Keratinocyte (primary cell): ENCODE measurements at regions not wholly inside any gene's neighbourhood (a gene's known extent, or its start where the extent isn't known, plus 50 kb on each side); places are given as distances from the start of the nearest gene placed in this dataset.

Experiments used
- DNase-seq: peaks from one replicate; pipeline ENCODE4 v3.0.0-alpha.2; 2011; ENCODE audit warnings: low read depth, missing footprints, low spot score
- FAIRE-seq: peaks from 2 replicates; lab custom pipeline; 2011; peaks lifted over from hg19 to GRCh38; lab: Jason Lieb, UNC
- H2AFZ ChIP-seq: 2 replicates; pipeline ENCODE4 v1.6.0; 2012; ENCODE audit warnings: low read length, control low read depth, inconsistent platforms; ENCODE audit not compliant: control insufficient read depth
- H3K27ac ChIP-seq: 2 replicates; pipeline ENCODE4 v1.5.1; 2011; ENCODE audit warnings: low read length; ENCODE audit not compliant: control insufficient read depth, insufficient read depth
- H3K27me3 ChIP-seq: 3 replicates; pipeline ENCODE4 v1.6.0; 2011; ENCODE audit warnings: low read length; ENCODE audit not compliant: control insufficient read depth, insufficient read depth; ENCODE audit errors: extremely low read depth
- H3K36me3 ChIP-seq, 2 experiments: 2 replicates in 1 of 2; 3 replicates in 1 of 2; pipeline ENCODE4 v1.5.1; 2011; ENCODE audit warnings: low read length in 2 of 2, mild to moderate bottlenecking in 1 of 2; ENCODE audit not compliant: control insufficient read depth in 2 of 2, insufficient read depth in 2 of 2; ENCODE audit errors: extremely low read depth in 1 of 2
- H3K4me1 ChIP-seq: 3 replicates; pipeline ENCODE4 v1.5.1; 2011; ENCODE audit warnings: low read length; ENCODE audit not compliant: control insufficient read depth, insufficient read depth; ENCODE audit errors: extremely low read depth
- H3K4me2 ChIP-seq: 3 replicates; pipeline ENCODE4 v1.6.0; 2011; ENCODE audit warnings: low read depth, low read length; ENCODE audit not compliant: control insufficient read depth, insufficient read depth; ENCODE audit errors: extremely low read depth
- H3K4me3 ChIP-seq, 3 experiments: fragments of 200-600 bp in 1 of 3; sonication (generic) in 1 of 3; 2 replicates in 2 of 3; 3 replicates in 1 of 3; pipeline ENCODE4 v1.5.1; 2011 to 2016; ENCODE audit warnings: low read length in 3 of 3, mild to moderate bottlenecking in 3 of 3, control low read depth in 2 of 3, inconsistent platforms in 1 of 3, low read depth in 1 of 3, mixed read lengths in 1 of 3, mixed run types in 1 of 3, moderate library complexity in 1 of 3; ENCODE audit not compliant: control insufficient read depth in 2 of 3, insufficient read depth in 2 of 3; ENCODE audit errors: extremely low read depth in 1 of 3
- H3K79me2 ChIP-seq: 2 replicates; pipeline ENCODE4 v1.6.0; 2012; ENCODE audit warnings: low read length; ENCODE audit not compliant: control insufficient read depth, insufficient read depth
- H3K9ac ChIP-seq: 3 replicates; pipeline ENCODE4 v1.6.0; 2011; ENCODE audit warnings: low read length; ENCODE audit not compliant: control insufficient read depth, insufficient read depth; ENCODE audit errors: extremely low read depth
- H3K9me1 ChIP-seq: 3 replicates; pipeline ENCODE4 v1.6.0; 2011; ENCODE audit warnings: low read length; ENCODE audit not compliant: control insufficient read depth, insufficient read depth; ENCODE audit errors: extremely low read depth
- H3K9me3 ChIP-seq: 2 replicates; pipeline ENCODE4 v1.5.1; 2012; ENCODE audit warnings: low read depth, low read length; ENCODE audit not compliant: control insufficient read depth
- H4K20me1 ChIP-seq: 3 replicates; pipeline ENCODE4 v1.6.0; 2011; ENCODE audit warnings: low read length; ENCODE audit not compliant: control insufficient read depth, insufficient read depth; ENCODE audit errors: extremely low read depth
- EZH2 ChIP-seq: IDR thresholded peaks from one replicate; pipeline ENCODE4 v1.6.1; 2012; ENCODE audit warnings: inconsistent platforms, mild to moderate bottlenecking, low read length, moderate library complexity
- dilution Hi-C: fragments of 300-500 bp; cut with MboI; formaldehyde crosslinking; loops from one replicate; pipeline ENCODE4 v1.7.0; 2020; ENCODE audit warnings: low sequenced_read_pairs; ENCODE audit not compliant: extremely low pct_ligation_motif_present
- TF ChIP-seq, protein P1 (sequence below), 3 experiments: IDR thresholded peaks in 1 of 3; conservative IDR thresholded peaks in 1 of 3; optimal IDR thresholded peaks in 1 of 3; 2 replicates in 2 of 3; 3 replicates in 1 of 3; pipeline versions ENCODE3 to v1.5.1; 2011; ENCODE audit warnings: low read length in 3 of 3, mild to moderate bottlenecking in 3 of 3, moderate library complexity in 2 of 3, control low read depth in 1 of 3, inconsistent platforms in 1 of 3; ENCODE audit not compliant: insufficient read depth in 2 of 3; ENCODE audit errors: extremely low read depth in 1 of 3

DNA sequence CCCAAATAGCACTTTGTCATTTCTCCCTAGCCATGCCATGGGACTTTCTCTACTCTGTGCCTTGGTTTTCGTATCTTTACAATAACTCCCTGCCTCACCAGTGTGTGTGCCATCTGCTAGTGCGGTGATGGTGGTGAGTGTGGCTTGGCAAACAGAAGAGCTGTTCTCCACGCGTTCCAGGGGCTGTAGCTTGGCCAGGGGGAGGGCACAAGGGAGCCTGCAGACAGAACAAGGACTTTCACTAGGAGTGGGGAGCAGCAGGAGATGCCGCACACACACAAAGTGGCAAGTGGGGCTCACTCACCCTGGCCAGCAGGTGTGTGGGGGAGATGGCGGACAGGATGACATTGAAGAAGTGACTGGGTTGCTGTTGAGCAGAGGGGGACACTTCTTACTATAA is 196.9 kb downstream of the HAUS1 start:
- dilution Hi-C loops: no loop called here
- no peaks in the 10 kb centered on the region for H3K4me1 ChIP-seq
- no peaks in the 10 kb centered on the region for H3K9me3 ChIP-seq
- H3K27ac ChIP-seq: no peak overlapping the region
- TF ChIP-seq EZH2: no peak
- TF ChIP-seq, protein P1, sequence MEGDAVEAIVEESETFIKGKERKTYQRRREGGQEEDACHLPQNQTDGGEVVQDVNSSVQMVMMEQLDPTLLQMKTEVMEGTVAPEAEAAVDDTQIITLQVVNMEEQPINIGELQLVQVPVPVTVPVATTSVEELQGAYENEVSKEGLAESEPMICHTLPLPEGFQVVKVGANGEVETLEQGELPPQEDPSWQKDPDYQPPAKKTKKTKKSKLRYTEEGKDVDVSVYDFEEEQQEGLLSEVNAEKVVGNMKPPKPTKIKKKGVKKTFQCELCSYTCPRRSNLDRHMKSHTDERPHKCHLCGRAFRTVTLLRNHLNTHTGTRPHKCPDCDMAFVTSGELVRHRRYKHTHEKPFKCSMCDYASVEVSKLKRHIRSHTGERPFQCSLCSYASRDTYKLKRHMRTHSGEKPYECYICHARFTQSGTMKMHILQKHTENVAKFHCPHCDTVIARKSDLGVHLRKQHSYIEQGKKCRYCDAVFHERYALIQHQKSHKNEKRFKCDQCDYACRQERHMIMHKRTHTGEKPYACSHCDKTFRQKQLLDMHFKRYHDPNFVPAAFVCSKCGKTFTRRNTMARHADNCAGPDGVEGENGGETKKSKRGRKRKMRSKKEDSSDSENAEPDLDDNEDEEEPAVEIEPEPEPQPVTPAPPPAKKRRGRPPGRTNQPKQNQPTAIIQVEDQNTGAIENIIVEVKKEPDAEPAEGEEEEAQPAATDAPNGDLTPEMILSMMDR (optimal IDR thresholded peaks at IDR 0.05 in 1 of 3, IDR thresholded peaks at IDR 0.05 in 1 of 3, conservative IDR thresholded peaks at IDR 0.05 in 1 of 3; ENCODE audit: extremely low read depth in 1 of 3, insufficient read depth in 2 of 3, low read length in 3 of 3): no peak
- H3K36me3 ChIP-seq: no peaks in the 10 kb centered on the region
- FAIRE-seq (no peak), DNase-seq (no peak)
- H3K27me3 ChIP-seq: no peaks in the 10 kb centered on the region
- no peak overlapping the region for H3K4me2 ChIP-seq
- no peaks in the 10 kb centered on the region for H3K79me2 ChIP-seq
- no peaks in the 10 kb centered on the region for H4K20me1 ChIP-seq
- no peak overlapping the region for H3K4me3 ChIP-seq
- H3K9me1 ChIP-seq: no peaks in the 10 kb centered on the region
- no peak overlapping the region for H2AFZ ChIP-seq
- no peak overlapping the region for H3K9ac ChIP-seq

DNA sequence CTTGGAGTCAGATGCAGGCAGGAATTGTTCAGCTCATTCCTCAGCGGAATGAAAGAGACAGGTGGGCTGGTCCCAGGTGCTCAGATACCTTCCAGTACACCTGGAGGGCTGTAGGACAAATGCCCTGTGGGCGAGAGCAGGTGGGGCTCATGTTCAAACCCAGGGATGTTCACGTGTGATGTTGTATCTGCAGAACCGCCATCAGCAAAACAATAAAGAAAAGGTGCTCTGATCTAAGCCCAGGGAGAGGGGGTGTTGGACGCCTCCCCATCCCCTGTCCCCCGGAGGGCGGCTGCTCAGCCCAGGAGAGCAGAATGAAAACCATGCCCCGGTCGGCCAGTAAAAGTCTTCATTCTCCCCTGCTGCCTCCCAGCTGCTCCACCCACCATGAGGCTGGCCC is 197.4 kb downstream of the HAUS1 start:
- Histone ChIP-seq H3K9me3 (no peaks in the 10 kb centered on the region), H3K4me2 (no peak overlapping the region), H3K79me2 (no peaks in the 10 kb centered on the region), H3K9me1 (no peaks in the 10 kb centered on the region), H3K27me3 (no peaks in the 10 kb centered on the region), H4K20me1 (no peaks in the 10 kb centered on the region), H3K4me1 (no peaks in the 10 kb centered on the region), H3K27ac (no peak overlapping the region), H3K36me3 (no peaks in the 10 kb centered on the region), H2AFZ (no peak overlapping the region), H3K4me3 (no peak overlapping the region), H3K9ac (no peak overlapping the region)
- DNase-seq: no peak
- TF ChIP-seq EZH2: no peak
- TF ChIP-seq, protein P1 (optimal IDR thresholded peaks at IDR 0.05 in 1 of 3, IDR thresholded peaks at IDR 0.05 in 1 of 3, conservative IDR thresholded peaks at IDR 0.05 in 1 of 3; ENCODE audit: extremely low read depth in 1 of 3, insufficient read depth in 2 of 3, low read length in 3 of 3): no peak
- no peak for FAIRE-seq
- dilution Hi-C loops: no loop called here
